NCI-H446 treated with DMSO at 0.1 percent for 48 hours (cell line): ENCODE measurements at regions not wholly inside any gene's neighbourhood (a gene's known extent, or its start where the extent isn't known, plus 50 kb on each side); places are given as distances from the start of the nearest gene placed in this dataset.
"Not testable (repeated sequence)": the region's sequence is repeated elsewhere in the genome, so short reads cannot be mapped to it uniquely, and the experiment has no call there.

ENCODE experiments used
- DNase-seq: peaks from one replicate; lab custom pipeline; 2025; lab: John Stamatoyannopoulos, UW

- DNase-seq: no peak
Observed at GRCh38 chr15:35695003-35695402, 149.0 kb upstream of the DPH6 start.

- DNase-seq: peak; percentile 3
Observed at GRCh38 chr15:35696767-35697231, 150.8 kb upstream of the DPH6 start.

GRCh38 chr15:35697549-35698299 is 151.8 kb upstream of the DPH6 start:
- DNase-seq: no peak

GRCh38 chr15:35698331-35698730 is 152.4 kb upstream of the DPH6 start:
- no peak for DNase-seq

GRCh38 chr15:35698966-35699575 is 153.1 kb upstream of the DPH6 start:
- no peak for DNase-seq

- not testable (repeated sequence) for DNase-seq
Observed at GRCh38 chr15:35700091-35700593, 154.2 kb upstream of the DPH6 start.

GRCh38 chr15:35701402-35702046 is 155.6 kb upstream of the DPH6 start:
- DNase-seq: no peak

- DNase-seq: no peak
Observed at GRCh38 chr15:35702946-35703495, 157.1 kb upstream of the DPH6 start.

- DNase-seq: no peak
Observed at GRCh38 chr15:35705030-35705883, 159.3 kb upstream of the DPH6 start.

GRCh38 chr15:35705884-35706585 is 160.1 kb upstream of the DPH6 start:
- DNase-seq: no peak

GRCh38 chr15:35712956-35713355 is 167.0 kb upstream of the DPH6 start:
- DNase-seq: no peak

- no peak for DNase-seq
Observed at GRCh38 chr15:35713733-35714132, 167.8 kb upstream of the DPH6 start.

GRCh38 chr15:35717721-35718120 is 171.8 kb upstream of the DPH6 start:
- DNase-seq: no peak

- no peak for DNase-seq
Observed at GRCh38 chr15:35720019-35720418, 174.1 kb upstream of the DPH6 start.

- DNase-seq: no peak
Observed at GRCh38 chr15:35720984-35721383, 175.0 kb upstream of the DPH6 start.

- no peak for DNase-seq
Observed at GRCh38 chr15:35721751-35722150, 175.8 kb upstream of the DPH6 start.

GRCh38 chr15:35722501-35722900 is 176.5 kb upstream of the DPH6 start:
- DNase-seq: no peak

GRCh38 chr15:35723120-35723847 is 177.3 kb upstream of the DPH6 start:
- no peak for DNase-seq

GRCh38 chr15:35723852-35724251 is 177.9 kb upstream of the DPH6 start:
- DNase-seq: no peak

- DNase-seq: no peak
Observed at GRCh38 chr15:35724626-35725025, 178.7 kb upstream of the DPH6 start.
